CD4-positive, alpha-beta T cell (primary cell): ENCODE measurements at regions not wholly inside any gene's neighbourhood (a gene's known extent, or its start where the extent isn't known, plus 50 kb on each side); places are given as distances from the start of the nearest gene placed in this dataset.

Experiments
- ATAC-seq: fragments of 200-7000 bp; cut with Tn5 transposase; one replicate; pipeline ENCODE4 v1.10.0; 2022; ENCODE audit warnings: mild to moderate bottlenecking; ENCODE audit not compliant: poor library complexity
- CTCF ChIA-PET: fragments of 350-600 bp; sonication (Branson Sonifier 250); formaldehyde crosslinking; loops from one replicate; lab custom pipeline; 2021; ENCODE audit warnings: antibody characterized with exemption, inconsistent platforms; lab: Charles Lee
- POLR2A ChIA-PET: fragments of 350-600 bp; sonication (Branson Sonifier 250); formaldehyde crosslinking; loops from one replicate; lab custom pipeline; 2021; ENCODE audit warnings: antibody characterized with exemption, inconsistent platforms; lab: Charles Lee
- DNase-seq, 14 experiments: peaks; one replicate each; pipeline ENCODE4 v3.0.0-alpha.2; 2013 to 2020; ENCODE audit warnings: mixed read lengths in 2 of 14
- H3K27ac ChIP-seq, 2 donors: one replicate each; pipeline versions ENCODE4 v1.5.1 to v1.7.0; 2013; ENCODE audit warnings: low read length in 2 of 2, low read depth in 1 of 2, mild to moderate bottlenecking in 1 of 2
- H3K27me3 ChIP-seq, 2 experiments: 1 replicate in 1 of 2; 2 replicates in 1 of 2; pipeline versions ENCODE4 v1.6.1 to v1.7.0; 2013; ENCODE audit warnings: low read length in 2 of 2, control low read depth in 1 of 2, mild to moderate bottlenecking in 1 of 2, moderate library complexity in 1 of 2; ENCODE audit not compliant: insufficient read depth in 2 of 2, control insufficient read depth in 1 of 2
- H3K36me3 ChIP-seq: one replicate; pipeline ENCODE4 v1.6.1; 2013; ENCODE audit warnings: low read length, control low read depth; ENCODE audit not compliant: insufficient read depth
- H3K4me1 ChIP-seq: one replicate; pipeline ENCODE4 v1.6.1; 2013; ENCODE audit warnings: low read length, control low read depth; ENCODE audit not compliant: insufficient read depth
- H3K4me3 ChIP-seq: one replicate; pipeline ENCODE4 v1.5.1; 2013; ENCODE audit warnings: mild to moderate bottlenecking, low read length, moderate library complexity
- H3K9me3 ChIP-seq, 2 experiments: 1 replicate in 1 of 2; 2 replicates in 1 of 2; pipeline versions ENCODE4 v1.6.1 to v1.7.0; 2013; ENCODE audit warnings: low read length in 2 of 2, mild to moderate bottlenecking in 2 of 2, control low read depth in 1 of 2, moderate library complexity in 1 of 2; ENCODE audit not compliant: control insufficient read depth in 1 of 2, insufficient read depth in 1 of 2
- H3K27ac Mint-ChIP-seq: one replicate; pipeline ENCODE4 v1.8.0; 2020; ENCODE audit warnings: mixed read lengths
- H3K27me3 Mint-ChIP-seq: one replicate; pipeline ENCODE4 v1.8.0; 2021; ENCODE audit warnings: mixed read lengths
- H3K36me3 Mint-ChIP-seq: one replicate; pipeline ENCODE4 v1.8.0; 2021; ENCODE audit warnings: low read depth, mixed read lengths
- H3K4me1 Mint-ChIP-seq: one replicate; pipeline ENCODE4 v1.8.0; 2021; ENCODE audit warnings: low read depth, mixed read lengths
- H3K4me3 Mint-ChIP-seq: one replicate; pipeline ENCODE4 v1.8.0; 2020; ENCODE audit warnings: mild to moderate bottlenecking, mixed read lengths
- H3K9me3 Mint-ChIP-seq: one replicate; pipeline ENCODE4 v1.8.0; 2020; ENCODE audit warnings: mixed read lengths
- intact Hi-C, 2 experiments: fragments of 100-400 bp; cut with DNase I in 1 of 2; cut with micrococcal nuclease in 1 of 2; formaldehyde crosslinking; loops; one replicate each; pipeline versions ENCODE4 v1.15.1 to v1.9.0; 2023 to 2025; cut with DNase I, micrococcal nuclease
- TF ChIP-seq, protein P1 (sequence below): fragments of 200-600 bp; IDR thresholded peaks from one replicate; pipeline ENCODE4 v1.8.0; 2022; ENCODE audit warnings: antibody characterized with exemption, mild to moderate bottlenecking

DNA sequence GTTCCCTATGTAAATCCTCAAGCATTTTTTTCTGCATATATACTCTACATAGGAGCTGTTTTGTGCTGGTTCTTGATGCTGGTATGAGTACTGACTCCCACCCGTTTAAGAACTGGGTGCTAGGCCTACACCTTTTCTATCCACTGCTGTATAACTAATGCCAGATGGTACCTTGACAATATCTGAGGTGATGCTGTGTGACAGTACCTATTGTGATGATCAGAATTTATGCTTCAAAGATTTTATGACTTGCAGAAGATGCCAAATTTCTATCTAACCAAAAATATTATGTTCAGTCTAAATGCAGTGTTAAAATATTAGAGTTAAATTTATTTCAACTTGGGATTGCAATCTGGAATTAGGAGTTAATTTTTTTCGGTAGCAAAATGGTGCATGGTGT, 272.3 kb upstream of the NOVA1 start:
- Mint-ChIP-seq H3K27me3 (no peaks in the 10 kb centered on the region), H3K4me1 (no peaks in the 10 kb centered on the region), H3K9me3 (peaks cover 12% of the 10 kb centered on the region), H3K36me3 (no peaks in the 10 kb centered on the region), H3K4me3 (no peak overlapping the region), H3K27ac (no peak overlapping the region)
- no peak overlapping the region for H3K27ac ChIP-seq
- ATAC-seq: no peak
- H3K27me3 ChIP-seq: no peaks in the 10 kb centered on the region
- ChIA-PET CTCF (no interaction called here), POLR2A (no interaction called here)
- no peak for DNase-seq
- no peaks in the 10 kb centered on the region for H3K4me1 ChIP-seq
- H3K36me3 ChIP-seq: no peaks in the 10 kb centered on the region
- intact Hi-C loops: no loop called here
- peaks cover 2 to 17% of the 10 kb centered on the region in 2 experiments for H3K9me3 ChIP-seq
- TF ChIP-seq, protein P1, sequence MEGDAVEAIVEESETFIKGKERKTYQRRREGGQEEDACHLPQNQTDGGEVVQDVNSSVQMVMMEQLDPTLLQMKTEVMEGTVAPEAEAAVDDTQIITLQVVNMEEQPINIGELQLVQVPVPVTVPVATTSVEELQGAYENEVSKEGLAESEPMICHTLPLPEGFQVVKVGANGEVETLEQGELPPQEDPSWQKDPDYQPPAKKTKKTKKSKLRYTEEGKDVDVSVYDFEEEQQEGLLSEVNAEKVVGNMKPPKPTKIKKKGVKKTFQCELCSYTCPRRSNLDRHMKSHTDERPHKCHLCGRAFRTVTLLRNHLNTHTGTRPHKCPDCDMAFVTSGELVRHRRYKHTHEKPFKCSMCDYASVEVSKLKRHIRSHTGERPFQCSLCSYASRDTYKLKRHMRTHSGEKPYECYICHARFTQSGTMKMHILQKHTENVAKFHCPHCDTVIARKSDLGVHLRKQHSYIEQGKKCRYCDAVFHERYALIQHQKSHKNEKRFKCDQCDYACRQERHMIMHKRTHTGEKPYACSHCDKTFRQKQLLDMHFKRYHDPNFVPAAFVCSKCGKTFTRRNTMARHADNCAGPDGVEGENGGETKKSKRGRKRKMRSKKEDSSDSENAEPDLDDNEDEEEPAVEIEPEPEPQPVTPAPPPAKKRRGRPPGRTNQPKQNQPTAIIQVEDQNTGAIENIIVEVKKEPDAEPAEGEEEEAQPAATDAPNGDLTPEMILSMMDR: no peak
- H3K4me3 ChIP-seq: no peak overlapping the region

DNA sequence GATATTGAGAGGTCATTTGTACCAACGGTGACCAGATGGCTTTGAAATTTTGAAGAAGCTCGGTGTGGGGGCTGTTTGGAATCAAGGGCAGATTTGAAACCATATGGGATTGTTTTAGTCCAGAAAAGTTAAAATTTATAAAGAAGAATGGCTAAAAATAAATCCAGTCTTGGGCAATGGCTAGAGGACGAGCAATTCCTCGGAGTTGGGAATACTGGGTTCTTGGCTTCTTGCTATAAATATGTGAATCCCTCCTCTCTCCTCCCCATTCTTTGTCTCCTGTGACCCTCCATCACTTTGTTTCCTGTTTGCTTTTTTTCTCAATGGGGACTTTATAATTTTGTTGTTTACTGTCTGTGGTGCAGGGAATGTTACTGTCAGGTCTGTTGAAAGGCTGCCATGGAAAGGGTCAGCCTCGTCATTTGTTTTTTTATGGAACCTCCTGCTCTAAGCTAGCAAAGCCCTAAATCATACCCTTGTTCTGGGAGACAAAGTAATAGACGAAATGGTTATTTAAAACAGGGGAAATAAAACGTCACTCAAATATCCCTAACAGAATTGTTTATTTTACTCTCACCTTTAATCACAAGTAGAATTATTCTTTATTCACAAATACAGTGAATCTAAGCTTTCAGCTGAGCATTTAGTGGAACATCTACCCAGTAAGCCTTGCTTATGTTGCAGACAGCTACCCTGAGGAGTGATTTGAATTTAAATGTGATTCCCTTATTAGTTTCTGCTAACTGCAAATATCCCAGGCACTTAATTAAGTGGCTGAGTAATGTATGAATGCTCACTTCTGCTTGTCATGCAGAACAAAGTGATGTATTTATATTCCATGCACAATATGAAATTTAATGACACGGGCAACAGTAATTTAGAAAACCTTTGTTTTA, 273.1 kb upstream of the NOVA1 start:
- POLR2A ChIA-PET: no interaction called here

DNA sequence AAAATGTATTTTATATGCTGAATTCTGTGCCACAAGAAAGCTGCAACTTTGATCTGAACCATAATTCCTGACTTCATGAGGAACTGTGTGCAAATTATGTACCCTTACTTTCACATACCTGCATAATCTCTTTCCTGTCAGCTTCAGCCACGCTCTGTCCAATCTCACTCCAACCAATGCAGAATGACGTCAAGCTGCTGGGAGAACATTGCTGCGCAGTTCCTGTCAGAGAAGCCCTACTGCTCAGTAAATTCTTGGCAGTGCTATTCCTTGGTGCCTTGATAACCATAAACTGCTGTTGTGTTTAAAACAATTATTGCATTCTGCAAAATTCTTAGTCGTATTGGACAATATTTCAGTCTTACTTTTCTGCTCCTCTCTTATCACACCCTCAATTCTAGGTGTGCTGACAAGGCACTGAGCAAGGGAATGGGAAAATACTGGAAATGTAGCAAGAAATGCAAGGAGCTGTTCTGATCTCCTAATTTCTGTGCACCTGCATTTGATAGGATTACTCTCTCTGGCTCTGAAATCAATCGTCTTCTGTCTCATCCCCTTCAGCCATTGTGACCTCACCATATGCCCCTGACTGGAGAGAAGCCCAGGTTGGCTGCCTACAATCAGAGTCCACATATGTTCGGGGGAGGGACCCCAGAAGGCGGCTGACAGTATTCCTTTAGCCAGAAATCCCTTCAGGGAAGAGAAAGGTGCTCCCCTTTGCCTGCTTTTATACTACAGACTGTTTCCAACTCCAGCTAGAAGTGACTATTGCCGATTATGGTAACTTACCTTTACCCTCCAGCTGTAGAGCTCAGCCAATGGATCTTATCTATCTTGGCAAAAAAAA, 274.9 kb upstream of the NOVA1 start:
- ATAC-seq (no peak), DNase-seq (no peak)
- Histone ChIP-seq H3K4me3 (no peak overlapping the region), H3K36me3 (no peaks in the 10 kb centered on the region), H3K27ac (no peak overlapping the region), H3K4me1 (no peaks in the 10 kb centered on the region), H3K27me3 (no peaks in the 10 kb centered on the region), H3K9me3 (peaks cover 0 to 13% of the 10 kb centered on the region in 2 experiments)
- Mint-ChIP-seq H3K9me3 (peaks cover 20% of the 10 kb centered on the region), H3K4me1 (no peaks in the 10 kb centered on the region), H3K36me3 (no peaks in the 10 kb centered on the region), H3K27me3 (no peaks in the 10 kb centered on the region), H3K27ac (no peak overlapping the region), H3K4me3 (no peak overlapping the region)
- TF ChIP-seq, protein P1: no peak
- intact Hi-C loops: no loop called here
- POLR2A ChIA-PET: no interaction called here
- CTCF ChIA-PET: no interaction called here

More for the DNA sequence above, 273.1 kb upstream of the NOVA1 start:
- no peaks in the 10 kb centered on the region for H3K27me3 ChIP-seq
- H3K36me3 Mint-ChIP-seq: no peaks in the 10 kb centered on the region
- peaks cover 0 to 17% of the 10 kb centered on the region in 2 experiments for H3K9me3 ChIP-seq
- no peaks in the 10 kb centered on the region for H3K4me1 ChIP-seq
- DNase-seq: no peak
- CTCF ChIA-PET: no interaction called here
- H3K9me3 Mint-ChIP-seq: peaks cover 20% of the 10 kb centered on the region
- H3K36me3 ChIP-seq: no peaks in the 10 kb centered on the region
- no peak overlapping the region for H3K4me3 ChIP-seq
- intact Hi-C loops: no loop called here
- no peak overlapping the region for H3K27ac ChIP-seq
- no peak overlapping the region for H3K4me3 Mint-ChIP-seq
- H3K27me3 Mint-ChIP-seq: no peaks in the 10 kb centered on the region
- no peak overlapping the region for H3K27ac Mint-ChIP-seq
- TF ChIP-seq, protein P1: no peak
- no peaks in the 10 kb centered on the region for H3K4me1 Mint-ChIP-seq
- ATAC-seq: no peak
